ENCODE measurements at regions not wholly inside any gene's neighbourhood (a gene's known extent, or its start where the extent isn't known, plus 50 kb on each side); places are given as distances from the start of the nearest gene placed in this dataset.
A peak's percentile ranks its signal among the peaks of the same experiment; 100 is the strongest.

GRCh38 chr10:3427950-3428354 lies 255.4 kb upstream of the PITRM1 start:
- peak; percentile 17 to 38 for ATAC-seq
- Histone ChIP-seq H3K9me3 (no peaks in the 10 kb centered on the region), H3K4me3 (no peak overlapping the region), H3K36me3 (no peaks in the 10 kb centered on the region), H3K27ac (peak overlapping the region in 1 of 4 donors; percentile 81), H3K27me3 (no peaks in the 10 kb centered on the region), H3K4me1 (peaks cover 0 to 4% of the 10 kb centered on the region in 2 donors)
- DNase-seq = peak in 1 of 2 donors; percentile 44
- TF ChIP-seq POLR2A (IDR thresholded peaks at IDR 0.05) (no peak), CTCF (IDR thresholded peaks at IDR 0.05 in 4 of 5, conservative IDR thresholded peaks at IDR 0.05 in 1 of 5) (no peak)
- in situ Hi-C loops (cut with MboI; ENCODE audit: low sequenced_read_pairs in 4 of 4) (no loop called here), intact Hi-C loops (cut with DNase I; ENCODE audit: low total_unique reads) (no loop called here)

GRCh38 chr10:3427347-3427746 lies 254.8 kb upstream of the PITRM1 start:
- Histone ChIP-seq H3K4me3 (no peak overlapping the region), H3K27ac (peak overlapping the region in 1 of 4 donors; percentile 81), H3K27me3 (no peaks in the 10 kb centered on the region), H3K9me3 (no peaks in the 10 kb centered on the region), H3K36me3 (no peaks in the 10 kb centered on the region), H3K4me1 (peaks cover 0 to 4% of the 10 kb centered on the region in 2 donors)
- intact Hi-C loops (cut with DNase I; ENCODE audit: low total_unique reads) (no loop called here), in situ Hi-C loops (cut with MboI; ENCODE audit: low sequenced_read_pairs in 4 of 4) (no loop called here)
- TF ChIP-seq POLR2A (IDR thresholded peaks at IDR 0.05) (no peak), CTCF (IDR thresholded peaks at IDR 0.05 in 4 of 5, conservative IDR thresholded peaks at IDR 0.05 in 1 of 5) (no peak)
- ATAC-seq = no peak
- DNase-seq = no peak

DNA sequence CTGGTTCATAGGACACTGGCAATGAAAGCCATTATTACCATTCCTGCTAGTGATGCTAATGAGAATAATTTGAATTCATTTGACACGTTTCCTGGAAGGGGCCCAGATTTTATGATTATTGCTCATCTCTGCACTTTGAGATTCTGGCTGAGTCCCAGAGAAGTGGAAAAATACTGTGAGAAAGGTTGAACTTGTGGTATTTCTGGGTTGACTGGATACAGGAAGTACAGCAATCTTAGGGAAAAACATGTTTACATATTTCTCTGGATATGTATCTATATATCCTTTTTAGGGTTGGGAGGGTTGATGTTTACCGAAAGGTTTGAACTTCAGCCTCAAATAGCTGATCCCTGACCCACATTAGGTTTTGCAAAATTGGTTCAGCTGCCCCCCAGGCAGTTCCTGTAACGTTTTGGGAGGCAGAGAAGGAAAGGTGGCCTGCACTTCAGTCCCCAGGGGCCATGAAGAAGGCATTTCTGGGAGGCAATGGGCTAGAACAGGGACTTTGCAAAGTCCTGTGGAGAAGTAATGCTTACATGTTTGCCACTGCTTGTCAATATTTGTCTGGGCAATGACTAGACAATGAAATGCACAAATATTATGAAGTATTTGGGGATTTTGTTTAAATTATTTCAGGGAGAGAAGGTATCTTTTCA lies 253.7 kb upstream of the PITRM1 start:
- no peak for ATAC-seq
- Histone ChIP-seq H3K4me3 (no peak overlapping the region), H3K4me1 (peaks cover 0 to 4% of the 10 kb centered on the region in 2 donors), H3K27me3 (no peaks in the 10 kb centered on the region), H3K9me3 (no peaks in the 10 kb centered on the region), H3K27ac (peak overlapping the region; percentile 27 to 81 (median 36)), H3K36me3 (no peaks in the 10 kb centered on the region)
- DNase-seq = no peak
- TF ChIP-seq POLR2A (IDR thresholded peaks at IDR 0.05) (no peak), CTCF (IDR thresholded peaks at IDR 0.05 in 4 of 5, conservative IDR thresholded peaks at IDR 0.05 in 1 of 5) (no peak)
- in situ Hi-C loops (cut with MboI; ENCODE audit: low sequenced_read_pairs in 4 of 4) = no loop called here
- intact Hi-C loops (cut with DNase I; ENCODE audit: low total_unique reads) = no loop called here

GRCh38 chr10:3425716-3426115 lies 253.1 kb upstream of the PITRM1 start:
- intact Hi-C loops (cut with DNase I; ENCODE audit: low total_unique reads) (no loop called here), in situ Hi-C loops (cut with MboI; ENCODE audit: low sequenced_read_pairs in 4 of 4) (no loop called here)
- TF ChIP-seq POLR2A (IDR thresholded peaks at IDR 0.05) (no peak), CTCF (IDR thresholded peaks at IDR 0.05 in 4 of 5, conservative IDR thresholded peaks at IDR 0.05 in 1 of 5) (no peak)
- no peaks in the 10 kb centered on the region for H3K36me3 ChIP-seq
- H3K4me1 ChIP-seq = peaks cover 0 to 4% of the 10 kb centered on the region in 2 donors
- H3K27ac ChIP-seq = peak overlapping the region in 2 of 4 donors; percentile 32 to 81
- DNase-seq = no peak
- H3K9me3 ChIP-seq = no peaks in the 10 kb centered on the region
- ATAC-seq = no peak
- H3K4me3 ChIP-seq = no peak overlapping the region
- H3K27me3 ChIP-seq = no peaks in the 10 kb centered on the region

GRCh38 chr10:3425261-3425660 lies 252.7 kb upstream of the PITRM1 start:
- H3K4me1 ChIP-seq = peaks cover 0 to 4% of the 10 kb centered on the region in 2 donors

More at GRCh38 chr10:3425261-3425660, 252.7 kb upstream of the PITRM1 start:
- ATAC-seq (no peak), DNase-seq (no peak)
- Histone ChIP-seq H3K4me3 (no peak overlapping the region), H3K27ac (peak overlapping the region in 2 of 4 donors; percentile 68 to 81), H3K9me3 (no peaks in the 10 kb centered on the region), H3K27me3 (no peaks in the 10 kb centered on the region), H3K36me3 (no peaks in the 10 kb centered on the region)
- intact Hi-C loops (cut with DNase I; ENCODE audit: low total_unique reads) (no loop called here), in situ Hi-C loops (cut with MboI; ENCODE audit: low sequenced_read_pairs in 4 of 4) (no loop called here)
- TF ChIP-seq CTCF (IDR thresholded peaks at IDR 0.05 in 4 of 5, conservative IDR thresholded peaks at IDR 0.05 in 1 of 5) = no peak
- TF ChIP-seq POLR2A (IDR thresholded peaks at IDR 0.05) = no peak

Measured in gastrocnemius medialis (tissue), 4 donors.